ENCODE measurements at regions not wholly inside any gene's neighbourhood (a gene's known extent, or its start where the extent isn't known, plus 50 kb on each side); places are given as distances from the start of the nearest gene placed in this dataset.

GRCh38 chr17:82998637-82999036, 80.8 kb upstream of the METRNL start:
- no peak for TF ChIP-seq CTCF (IDR thresholded peaks at IDR 0.05; ENCODE audit: low read depth, low read length, missing control alignments)
- no peak for DNase-seq (ENCODE audit: extremely low read depth, low read depth)
- no peak overlapping the region for H3K4me3 ChIP-seq (replicated peaks; ENCODE audit: low read depth, low read length)

- TF ChIP-seq CTCF (IDR thresholded peaks at IDR 0.05; ENCODE audit: low read depth, low read length, missing control alignments), result no peak
- no peak for DNase-seq (ENCODE audit: extremely low read depth, low read depth)
- H3K4me3 ChIP-seq (replicated peaks; ENCODE audit: low read depth, low read length), result no peak overlapping the region
Observed at GRCh38 chr17:83000738-83001137, 78.7 kb upstream of the METRNL start.

- TF ChIP-seq CTCF (IDR thresholded peaks at IDR 0.05; ENCODE audit: low read depth, low read length, missing control alignments), result no peak
- no peak for DNase-seq (ENCODE audit: extremely low read depth, low read depth)
- no peak overlapping the region for H3K4me3 ChIP-seq (replicated peaks; ENCODE audit: low read depth, low read length)
Observed at GRCh38 chr17:83002118-83002805, 77.1 kb upstream of the METRNL start.

DNA sequence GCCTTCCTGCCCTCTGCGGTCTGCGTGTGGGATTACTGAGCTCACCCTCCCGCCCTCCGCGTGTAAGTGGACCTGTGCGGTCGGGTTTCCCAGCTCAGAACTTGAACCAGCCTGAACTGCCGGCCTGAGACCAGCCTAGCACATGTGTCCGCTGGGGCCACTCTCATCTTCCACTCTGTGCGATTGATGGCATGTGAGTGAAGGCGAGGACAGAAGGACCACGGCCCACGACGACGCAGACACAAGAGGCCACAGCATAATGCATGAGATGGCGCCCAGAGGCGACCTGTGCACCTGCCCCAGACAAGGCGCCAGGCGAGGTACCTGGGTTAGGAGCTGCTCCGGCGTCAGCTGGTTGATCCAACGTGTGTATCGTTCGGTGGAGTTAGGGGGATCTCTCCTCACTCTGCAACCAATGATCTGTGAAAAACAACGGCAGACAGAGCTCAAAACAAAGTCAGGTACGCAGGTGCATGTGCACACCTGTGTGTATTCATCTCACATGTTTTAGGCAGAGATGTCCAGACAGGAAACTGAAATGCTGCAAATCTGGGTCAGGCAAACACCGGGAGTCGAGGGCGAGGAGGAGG, 74.5 kb upstream of the METRNL start:
- DNase-seq (ENCODE audit: extremely low read depth, low read depth), result no peak
- TF ChIP-seq CTCF (IDR thresholded peaks at IDR 0.05; ENCODE audit: low read depth, low read length, missing control alignments), result no peak
- no peak overlapping the region for H3K4me3 ChIP-seq (replicated peaks; ENCODE audit: low read depth, low read length)

GRCh38 chr17:83005639-83006038, 73.8 kb upstream of the METRNL start:
- DNase-seq (ENCODE audit: extremely low read depth, low read depth), result no peak
- H3K4me3 ChIP-seq (replicated peaks; ENCODE audit: low read depth, low read length), result no peak overlapping the region
- no peak for TF ChIP-seq CTCF (IDR thresholded peaks at IDR 0.05; ENCODE audit: low read depth, low read length, missing control alignments)

DNA sequence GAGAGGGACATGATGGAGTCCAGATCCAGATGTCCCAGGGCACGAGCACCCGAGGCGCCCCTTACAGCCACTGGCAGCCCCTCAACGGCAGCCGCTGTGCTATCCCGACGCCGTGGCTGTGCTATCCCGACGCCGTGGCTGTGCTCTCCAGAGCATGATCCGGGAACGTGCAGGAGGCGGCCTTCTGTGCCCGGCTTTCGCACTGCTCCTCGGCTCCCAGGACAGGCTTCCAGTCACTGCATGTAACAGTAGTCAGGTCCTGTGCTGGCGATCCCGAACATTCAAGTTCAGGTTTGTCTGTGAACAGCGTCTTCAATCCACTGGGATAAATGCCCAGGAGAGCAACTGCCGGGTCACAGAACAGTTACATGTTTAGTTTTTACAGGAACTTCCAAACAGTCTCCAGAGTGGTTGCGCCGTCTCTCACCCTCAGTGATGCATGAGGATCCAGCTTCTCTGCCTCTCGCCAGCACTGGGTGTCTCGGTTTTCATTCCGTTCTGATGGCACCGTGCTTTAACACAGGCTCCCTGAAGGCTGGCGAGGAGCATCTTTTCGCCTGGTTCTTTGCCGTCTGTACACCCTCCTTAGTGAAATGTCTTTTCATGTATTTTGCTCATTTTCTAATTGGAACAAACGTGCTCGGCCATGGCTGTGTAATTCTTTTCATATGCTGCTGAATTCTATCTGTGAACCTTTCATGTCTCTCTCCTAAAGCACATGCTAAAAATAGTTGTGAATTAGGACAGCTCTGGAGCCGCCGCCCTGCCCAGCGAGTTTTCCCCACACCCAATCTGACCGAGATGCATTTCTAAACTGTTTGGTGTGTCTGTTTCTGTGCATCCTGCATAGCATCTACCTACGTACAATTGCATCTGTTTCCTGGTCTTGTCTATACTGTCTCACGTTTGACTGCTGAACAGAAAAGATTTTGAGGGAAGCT, 72.6 kb upstream of the METRNL start:
- no peak for DNase-seq (ENCODE audit: extremely low read depth, low read depth)
- no peak overlapping the region for H3K4me3 ChIP-seq (replicated peaks; ENCODE audit: low read depth, low read length)
- TF ChIP-seq CTCF (IDR thresholded peaks at IDR 0.05; ENCODE audit: low read depth, low read length, missing control alignments), result no peak

Data from HFF-Myc (cell line).